ENCODE measurements at regions not wholly inside any gene's neighbourhood (a gene's known extent, or its start where the extent isn't known, plus 50 kb on each side); places are given as distances from the start of the nearest gene placed in this dataset.

- Histone ChIP-seq H3K4me3 (ENCODE audit: low read depth in 1 of 2, low read length in 2 of 2) (no peak overlapping the region), H3K27me3 (ENCODE audit: control insufficient read depth in 1 of 2, insufficient read depth in 2 of 2, low read length in 2 of 2) (no peaks in the 10 kb centered on the region), H3K4me1 (ENCODE audit: control insufficient read depth in 2 of 2, insufficient read depth in 2 of 2, low read length in 1 of 2) (no peaks in the 10 kb centered on the region), H3K9me3 (ENCODE audit: control insufficient read depth in 2 of 2, insufficient read depth in 1 of 2, low read depth in 1 of 2, low read length in 1 of 2) (no peaks in the 10 kb centered on the region), H3K27ac (ENCODE audit: low read depth in 2 of 2, low read length in 1 of 2) (no peak overlapping the region), H3K36me3 (ENCODE audit: control insufficient read depth in 2 of 2, insufficient read depth in 2 of 2, low read length in 1 of 2) (no peaks in the 10 kb centered on the region)
- 66% methylated on average over 7 of the region's 7 CpGs for WGBS, 2 donors
These were observed 152.7 kb upstream of the FAM241A start for GRCh38 chr4:111992351-111993168.

- Histone ChIP-seq H3K36me3 (ENCODE audit: control insufficient read depth in 2 of 2, insufficient read depth in 2 of 2, low read length in 1 of 2) (no peaks in the 10 kb centered on the region), H3K4me1 (ENCODE audit: control insufficient read depth in 2 of 2, insufficient read depth in 2 of 2, low read length in 1 of 2) (no peaks in the 10 kb centered on the region), H3K27ac (ENCODE audit: low read depth in 2 of 2, low read length in 1 of 2) (no peak overlapping the region), H3K9me3 (ENCODE audit: control insufficient read depth in 2 of 2, insufficient read depth in 1 of 2, low read depth in 1 of 2, low read length in 1 of 2) (no peaks in the 10 kb centered on the region), H3K4me3 (ENCODE audit: low read depth in 1 of 2, low read length in 2 of 2) (no peak overlapping the region), H3K27me3 (ENCODE audit: control insufficient read depth in 1 of 2, insufficient read depth in 2 of 2, low read length in 2 of 2) (no peaks in the 10 kb centered on the region)
- 28 to 50% methylated on average over 1 of the region's 1 CpG for WGBS, 2 donors
These were observed 150.9 kb upstream of the FAM241A start for GRCh38 chr4:111994392-111994791.

GRCh38 chr4:111997785-111998184, 147.5 kb upstream of the FAM241A start:
- no peaks in the 10 kb centered on the region for H3K4me1 ChIP-seq (ENCODE audit: control insufficient read depth in 2 of 2, insufficient read depth in 2 of 2, low read length in 1 of 2)
- no peaks in the 10 kb centered on the region for H3K9me3 ChIP-seq (ENCODE audit: control insufficient read depth in 2 of 2, insufficient read depth in 1 of 2, low read depth in 1 of 2, low read length in 1 of 2)
- no peaks in the 10 kb centered on the region for H3K36me3 ChIP-seq (ENCODE audit: control insufficient read depth in 2 of 2, insufficient read depth in 2 of 2, low read length in 1 of 2)
- WGBS, 2 donors = 80 to 85% methylated on average over 4 of the region's 4 CpGs
- H3K4me3 ChIP-seq (ENCODE audit: low read depth in 1 of 2, low read length in 2 of 2) = no peak overlapping the region
- H3K27me3 ChIP-seq (ENCODE audit: control insufficient read depth in 1 of 2, insufficient read depth in 2 of 2, low read length in 2 of 2) = no peaks in the 10 kb centered on the region
- H3K27ac ChIP-seq (ENCODE audit: low read depth in 2 of 2, low read length in 1 of 2) = no peak overlapping the region

- Histone ChIP-seq H3K4me1 (ENCODE audit: control insufficient read depth in 2 of 2, insufficient read depth in 2 of 2, low read length in 1 of 2) (no peaks in the 10 kb centered on the region), H3K4me3 (ENCODE audit: low read depth in 1 of 2, low read length in 2 of 2) (no peak overlapping the region), H3K36me3 (ENCODE audit: control insufficient read depth in 2 of 2, insufficient read depth in 2 of 2, low read length in 1 of 2) (no peaks in the 10 kb centered on the region), H3K9me3 (ENCODE audit: control insufficient read depth in 2 of 2, insufficient read depth in 1 of 2, low read depth in 1 of 2, low read length in 1 of 2) (no peaks in the 10 kb centered on the region), H3K27me3 (ENCODE audit: control insufficient read depth in 1 of 2, insufficient read depth in 2 of 2, low read length in 2 of 2) (no peaks in the 10 kb centered on the region), H3K27ac (ENCODE audit: low read depth in 2 of 2, low read length in 1 of 2) (no peak overlapping the region)
- WGBS, 2 donors = 69 to 74% methylated on average over 3 of the region's 3 CpGs
These were observed 145.5 kb upstream of the FAM241A start for GRCh38 chr4:111999801-112000200.

GRCh38 chr4:112001041-112001440, 144.2 kb upstream of the FAM241A start:
- Histone ChIP-seq H3K27ac (ENCODE audit: low read depth in 2 of 2, low read length in 1 of 2) (peak overlapping the region; percentile 84 to 86), H3K4me1 (ENCODE audit: control insufficient read depth in 2 of 2, insufficient read depth in 2 of 2, low read length in 1 of 2) (no peaks in the 10 kb centered on the region)

GRCh38 chr4:112002248-112002661, 143.0 kb upstream of the FAM241A start:
- Histone ChIP-seq H3K4me1 (ENCODE audit: control insufficient read depth in 2 of 2, insufficient read depth in 2 of 2, low read length in 1 of 2) (no peaks in the 10 kb centered on the region), H3K27ac (ENCODE audit: low read depth in 2 of 2, low read length in 1 of 2) (peak overlapping the region; percentile 30 to 83), H3K4me3 (ENCODE audit: low read depth in 1 of 2, low read length in 2 of 2) (no peak overlapping the region), H3K27me3 (ENCODE audit: control insufficient read depth in 1 of 2, insufficient read depth in 2 of 2, low read length in 2 of 2) (no peaks in the 10 kb centered on the region), H3K36me3 (ENCODE audit: control insufficient read depth in 2 of 2, insufficient read depth in 2 of 2, low read length in 1 of 2) (no peaks in the 10 kb centered on the region), H3K9me3 (ENCODE audit: control insufficient read depth in 2 of 2, insufficient read depth in 1 of 2, low read depth in 1 of 2, low read length in 1 of 2) (no peaks in the 10 kb centered on the region)
- 33 to 44% methylated on average over 2 of the region's 2 CpGs for WGBS, 2 donors

More at GRCh38 chr4:112001041-112001440, 144.2 kb upstream of the FAM241A start:
- Histone ChIP-seq H3K36me3 (ENCODE audit: control insufficient read depth in 2 of 2, insufficient read depth in 2 of 2, low read length in 1 of 2) (no peaks in the 10 kb centered on the region), H3K9me3 (ENCODE audit: control insufficient read depth in 2 of 2, insufficient read depth in 1 of 2, low read depth in 1 of 2, low read length in 1 of 2) (no peaks in the 10 kb centered on the region), H3K27me3 (ENCODE audit: control insufficient read depth in 1 of 2, insufficient read depth in 2 of 2, low read length in 2 of 2) (no peaks in the 10 kb centered on the region), H3K4me3 (ENCODE audit: low read depth in 1 of 2, low read length in 2 of 2) (no peak overlapping the region)
- 68 to 77% methylated on average over 1 of the region's 1 CpG for WGBS, 2 donors

GRCh38 chr4:112003231-112003907, 141.9 kb upstream of the FAM241A start:
- Histone ChIP-seq H3K4me1 (ENCODE audit: control insufficient read depth in 2 of 2, insufficient read depth in 2 of 2, low read length in 1 of 2) (no peaks in the 10 kb centered on the region), H3K9me3 (ENCODE audit: control insufficient read depth in 2 of 2, insufficient read depth in 1 of 2, low read depth in 1 of 2, low read length in 1 of 2) (no peaks in the 10 kb centered on the region), H3K27ac (ENCODE audit: low read depth in 2 of 2, low read length in 1 of 2) (peak overlapping the region; percentile 36 to 73), H3K4me3 (ENCODE audit: low read depth in 1 of 2, low read length in 2 of 2) (no peak overlapping the region), H3K27me3 (ENCODE audit: control insufficient read depth in 1 of 2, insufficient read depth in 2 of 2, low read length in 2 of 2) (no peaks in the 10 kb centered on the region), H3K36me3 (ENCODE audit: control insufficient read depth in 2 of 2, insufficient read depth in 2 of 2, low read length in 1 of 2) (no peaks in the 10 kb centered on the region)
- WGBS, 2 donors = 53 to 55% methylated on average over 2 of the region's 2 CpGs

GRCh38 chr4:112005027-112005426, 140.2 kb upstream of the FAM241A start:
- Histone ChIP-seq H3K4me3 (ENCODE audit: low read depth in 1 of 2, low read length in 2 of 2) (no peak overlapping the region), H3K4me1 (ENCODE audit: control insufficient read depth in 2 of 2, insufficient read depth in 2 of 2, low read length in 1 of 2) (no peaks in the 10 kb centered on the region), H3K36me3 (ENCODE audit: control insufficient read depth in 2 of 2, insufficient read depth in 2 of 2, low read length in 1 of 2) (no peaks in the 10 kb centered on the region), H3K27ac (ENCODE audit: low read depth in 2 of 2, low read length in 1 of 2) (no peak overlapping the region), H3K27me3 (ENCODE audit: control insufficient read depth in 1 of 2, insufficient read depth in 2 of 2, low read length in 2 of 2) (no peaks in the 10 kb centered on the region), H3K9me3 (ENCODE audit: control insufficient read depth in 2 of 2, insufficient read depth in 1 of 2, low read depth in 1 of 2, low read length in 1 of 2) (no peaks in the 10 kb centered on the region)

- Histone ChIP-seq H3K27ac (ENCODE audit: low read depth in 2 of 2, low read length in 1 of 2) (no peak overlapping the region), H3K36me3 (ENCODE audit: control insufficient read depth in 2 of 2, insufficient read depth in 2 of 2, low read length in 1 of 2) (no peaks in the 10 kb centered on the region), H3K27me3 (ENCODE audit: control insufficient read depth in 1 of 2, insufficient read depth in 2 of 2, low read length in 2 of 2) (no peaks in the 10 kb centered on the region), H3K4me1 (ENCODE audit: control insufficient read depth in 2 of 2, insufficient read depth in 2 of 2, low read length in 1 of 2) (no peaks in the 10 kb centered on the region), H3K4me3 (ENCODE audit: low read depth in 1 of 2, low read length in 2 of 2) (no peak overlapping the region), H3K9me3 (ENCODE audit: control insufficient read depth in 2 of 2, insufficient read depth in 1 of 2, low read depth in 1 of 2, low read length in 1 of 2) (no peaks in the 10 kb centered on the region)
- WGBS, 2 donors = 68% methylated on average over 2 of the region's 2 CpGs
These were observed 137.9 kb upstream of the FAM241A start for GRCh38 chr4:112007391-112007790.

- no peaks in the 10 kb centered on the region for H3K36me3 ChIP-seq (ENCODE audit: control insufficient read depth in 2 of 2, insufficient read depth in 2 of 2, low read length in 1 of 2)
- no peaks in the 10 kb centered on the region for H3K4me1 ChIP-seq (ENCODE audit: control insufficient read depth in 2 of 2, insufficient read depth in 2 of 2, low read length in 1 of 2)
- WGBS, 2 donors = 81 to 84% methylated on average over 3 of the region's 3 CpGs
- H3K9me3 ChIP-seq (ENCODE audit: control insufficient read depth in 2 of 2, insufficient read depth in 1 of 2, low read depth in 1 of 2, low read length in 1 of 2) = no peaks in the 10 kb centered on the region
- no peak overlapping the region for H3K27ac ChIP-seq (ENCODE audit: low read depth in 2 of 2, low read length in 1 of 2)
- H3K27me3 ChIP-seq (ENCODE audit: control insufficient read depth in 1 of 2, insufficient read depth in 2 of 2, low read length in 2 of 2) = no peaks in the 10 kb centered on the region
- H3K4me3 ChIP-seq (ENCODE audit: low read depth in 1 of 2, low read length in 2 of 2) = no peak overlapping the region
These were observed 129.3 kb upstream of the FAM241A start for GRCh38 chr4:112015960-112016359.
